Ishikawa (cell line): ENCODE measurements at regions not wholly inside any gene's neighbourhood (a gene's known extent, or its start where the extent isn't known, plus 50 kb on each side); places are given as distances from the start of the nearest gene placed in this dataset.

Source experiments
- NFIC ChIP-seq: IDR thresholded peaks from 2 replicates; pipeline ENCODE4 v1.6.1; 2012
- TCF12 ChIP-seq: IDR thresholded peaks from 2 replicates; pipeline ENCODE4 v1.6.1; 2012; ENCODE audit warnings: low read depth
- TF ChIP-seq, protein P1 (sequence below): IDR thresholded peaks from 2 replicates; pipeline ENCODE4 v1.6.1; 2012; ENCODE audit warnings: low read depth, mild to moderate bottlenecking
- TF ChIP-seq, protein P2 (sequence below): IDR thresholded peaks from 2 replicates; pipeline ENCODE4 v1.6.1; 2012

DNA sequence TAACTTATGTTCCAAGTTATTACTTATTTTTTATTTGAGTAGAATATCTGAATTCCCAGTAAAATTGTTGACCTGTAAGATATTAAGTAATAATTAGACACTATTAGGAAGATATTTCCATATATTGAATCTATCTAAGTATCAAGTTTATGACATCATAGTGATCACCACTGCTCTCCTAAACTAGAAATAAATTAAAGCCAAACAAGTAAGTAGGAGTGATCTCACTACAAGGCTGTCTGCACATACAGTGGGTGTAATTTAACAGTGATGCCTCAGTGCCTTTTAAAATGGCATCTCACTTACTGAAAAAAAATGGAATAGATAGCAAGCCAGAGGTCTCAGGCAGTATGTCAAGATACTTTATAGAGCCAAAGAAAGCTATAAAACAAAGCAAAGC is 789.6 kb downstream of the KCTD16 start:
- no peak for TF ChIP-seq TCF12
- TF ChIP-seq, protein P1, sequence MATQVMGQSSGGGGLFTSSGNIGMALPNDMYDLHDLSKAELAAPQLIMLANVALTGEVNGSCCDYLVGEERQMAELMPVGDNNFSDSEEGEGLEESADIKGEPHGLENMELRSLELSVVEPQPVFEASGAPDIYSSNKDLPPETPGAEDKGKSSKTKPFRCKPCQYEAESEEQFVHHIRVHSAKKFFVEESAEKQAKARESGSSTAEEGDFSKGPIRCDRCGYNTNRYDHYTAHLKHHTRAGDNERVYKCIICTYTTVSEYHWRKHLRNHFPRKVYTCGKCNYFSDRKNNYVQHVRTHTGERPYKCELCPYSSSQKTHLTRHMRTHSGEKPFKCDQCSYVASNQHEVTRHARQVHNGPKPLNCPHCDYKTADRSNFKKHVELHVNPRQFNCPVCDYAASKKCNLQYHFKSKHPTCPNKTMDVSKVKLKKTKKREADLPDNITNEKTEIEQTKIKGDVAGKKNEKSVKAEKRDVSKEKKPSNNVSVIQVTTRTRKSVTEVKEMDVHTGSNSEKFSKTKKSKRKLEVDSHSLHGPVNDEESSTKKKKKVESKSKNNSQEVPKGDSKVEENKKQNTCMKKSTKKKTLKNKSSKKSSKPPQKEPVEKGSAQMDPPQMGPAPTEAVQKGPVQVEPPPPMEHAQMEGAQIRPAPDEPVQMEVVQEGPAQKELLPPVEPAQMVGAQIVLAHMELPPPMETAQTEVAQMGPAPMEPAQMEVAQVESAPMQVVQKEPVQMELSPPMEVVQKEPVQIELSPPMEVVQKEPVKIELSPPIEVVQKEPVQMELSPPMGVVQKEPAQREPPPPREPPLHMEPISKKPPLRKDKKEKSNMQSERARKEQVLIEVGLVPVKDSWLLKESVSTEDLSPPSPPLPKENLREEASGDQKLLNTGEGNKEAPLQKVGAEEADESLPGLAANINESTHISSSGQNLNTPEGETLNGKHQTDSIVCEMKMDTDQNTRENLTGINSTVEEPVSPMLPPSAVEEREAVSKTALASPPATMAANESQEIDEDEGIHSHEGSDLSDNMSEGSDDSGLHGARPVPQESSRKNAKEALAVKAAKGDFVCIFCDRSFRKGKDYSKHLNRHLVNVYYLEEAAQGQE: no peak
- TF ChIP-seq NFIC: no peak
- TF ChIP-seq, protein P2, sequence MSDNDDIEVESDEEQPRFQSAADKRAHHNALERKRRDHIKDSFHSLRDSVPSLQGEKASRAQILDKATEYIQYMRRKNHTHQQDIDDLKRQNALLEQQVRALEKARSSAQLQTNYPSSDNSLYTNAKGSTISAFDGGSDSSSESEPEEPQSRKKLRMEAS: no peak
